ENCODE measurements at regions not wholly inside any gene's neighbourhood (a gene's known extent, or its start where the extent isn't known, plus 50 kb on each side); places are given as distances from the start of the nearest gene placed in this dataset.
A peak's percentile ranks its signal among the peaks of the same experiment; 100 is the strongest.

DNA sequence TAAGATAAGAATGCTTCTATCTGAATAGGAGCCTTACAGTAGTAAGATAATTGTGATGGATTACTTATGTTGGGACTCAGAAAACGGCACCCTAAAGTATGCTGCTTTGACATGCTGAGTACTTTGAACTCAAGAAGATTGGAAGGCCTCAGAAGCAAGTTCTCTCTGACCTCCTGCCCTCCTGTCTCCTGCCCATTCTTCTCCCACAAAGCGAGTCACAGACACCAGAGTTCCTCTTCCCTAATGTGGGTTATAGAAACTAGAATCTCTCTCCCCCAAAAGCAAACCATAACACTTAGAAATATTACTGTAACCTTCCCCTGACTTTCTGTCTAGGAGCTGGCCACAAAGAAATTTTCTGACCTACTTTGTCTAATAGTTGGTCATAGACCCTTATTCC, 76.5 kb downstream of the DDIT4L start:
- Histone ChIP-seq H2AFZ (ENCODE audit: low read depth, low read length) (no peak overlapping the region), H2BK5ac (ENCODE audit: low read depth, low read length, poor library complexity, severe bottlenecking) (no peak overlapping the region), H3K4me1 (ENCODE audit: control insufficient read depth, insufficient read depth, low read depth, low read length) (peaks cover 4% of the 10 kb centered on the region), H3K9ac (ENCODE audit: low read length) (no peak overlapping the region), H3K36me3 (ENCODE audit: control insufficient read depth in 1 of 2, insufficient read depth in 2 of 2, low read depth in 1 of 2, low read length in 2 of 2) (no peaks in the 10 kb centered on the region), H3K4me2 (ENCODE audit: low read length, poor library complexity, severe bottlenecking) (no peak overlapping the region), H3K4ac (ENCODE audit: low read depth in 1 of 2, low read length in 2 of 2) (no peak overlapping the region), H3K27ac (ENCODE audit: low read length, poor library complexity, severe bottlenecking) (no peak overlapping the region), H3K9me3 (ENCODE audit: control insufficient read depth, low read length) (no peaks in the 10 kb centered on the region), H3K4me3 (ENCODE audit: insufficient read depth in 1 of 2, low read depth in 1 of 2, low read length in 2 of 2) (no peak overlapping the region), H3K79me1 (replicated peaks; ENCODE audit: low read length, poor library complexity, severe bottlenecking) (no peaks in the 10 kb centered on the region), H2BK15ac (ENCODE audit: low read depth, poor library complexity, severe bottlenecking) (no peak overlapping the region), H3K18ac (ENCODE audit: low read depth in 1 of 2, low read length in 2 of 2) (peak overlapping the region in 1 of 2 experiments; percentile 21), H2AK5ac (ENCODE audit: low read length, severe bottlenecking) (no peak overlapping the region), H2BK120ac (ENCODE audit: low read depth, low read length) (peak overlapping the region; percentile 5), H4K8ac (ENCODE audit: low read length) (no peak overlapping the region), H4K91ac (ENCODE audit: low read length) (no peak overlapping the region), H3K14ac (ENCODE audit: low read length in 2 of 2) (no peak overlapping the region), H3K23ac (ENCODE audit: low read length in 2 of 2) (no peak overlapping the region), H2BK12ac (ENCODE audit: low read length in 2 of 2) (no peak overlapping the region), H3K27me3 (ENCODE audit: control insufficient read depth in 1 of 2, insufficient read depth in 1 of 2, low read length in 2 of 2) (no peaks in the 10 kb centered on the region)
- no peak for DNase-seq
- 100% methylated on average over 1 of the region's 2 CpGs for WGBS

DNA sequence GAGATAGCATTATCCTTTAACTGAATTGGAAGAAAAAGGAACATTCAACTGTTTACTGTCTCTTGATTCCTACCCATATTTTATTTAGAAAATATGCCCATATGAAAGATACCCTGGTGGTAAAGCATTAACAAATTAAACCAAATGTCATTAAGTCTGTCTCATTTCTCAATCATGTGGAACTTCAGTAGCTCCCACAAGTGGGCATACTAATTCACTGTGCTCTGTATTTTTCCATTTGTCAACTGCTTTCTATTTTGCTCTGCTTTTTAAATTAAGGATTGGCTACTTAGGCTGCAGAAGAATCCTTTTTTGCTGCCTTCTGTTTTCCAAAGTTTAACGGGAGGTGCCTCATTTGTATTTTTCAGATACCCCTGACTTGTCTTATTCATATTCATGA, 77.2 kb downstream of the DDIT4L start:
- WGBS: 73% methylated on average over 1 of the region's 1 CpG
- H3K36me3 ChIP-seq (ENCODE audit: control insufficient read depth in 1 of 2, insufficient read depth in 2 of 2, low read depth in 1 of 2, low read length in 2 of 2): no peaks in the 10 kb centered on the region

DNA sequence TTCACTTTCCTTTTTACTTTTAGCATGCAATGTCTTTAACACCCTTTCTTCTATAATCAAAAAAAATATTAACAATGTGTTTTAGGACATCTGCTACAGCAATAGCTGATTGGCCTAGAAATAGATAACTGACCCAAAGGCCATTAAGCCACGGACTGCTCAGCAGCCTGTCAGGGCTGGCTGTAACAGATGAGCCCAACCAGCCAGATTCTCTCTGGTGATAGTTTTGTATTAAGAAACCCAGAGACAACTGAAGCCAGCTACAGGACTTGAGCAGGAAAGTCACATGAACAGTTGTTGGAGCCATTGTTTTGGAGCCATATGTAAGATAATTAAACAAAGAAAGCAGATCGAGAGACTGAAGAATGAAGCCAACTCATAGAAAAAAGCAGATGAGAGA, 80.3 kb downstream of the DDIT4L start:
- WGBS: 76% methylated on average over 2 of the region's 2 CpGs

More for the DNA sequence above, 77.2 kb downstream of the DDIT4L start:
- no peak overlapping the region for H2BK5ac ChIP-seq (ENCODE audit: low read depth, low read length, poor library complexity, severe bottlenecking)
- H4K8ac ChIP-seq (ENCODE audit: low read length): no peak overlapping the region
- no peaks in the 10 kb centered on the region for H3K79me1 ChIP-seq (replicated peaks; ENCODE audit: low read length, poor library complexity, severe bottlenecking)
- no peak overlapping the region for H3K4ac ChIP-seq (ENCODE audit: low read depth in 1 of 2, low read length in 2 of 2)
- H2AK5ac ChIP-seq (ENCODE audit: low read length, severe bottlenecking): no peak overlapping the region
- no peak overlapping the region for H2AFZ ChIP-seq (ENCODE audit: low read depth, low read length)
- H3K18ac ChIP-seq (ENCODE audit: low read depth in 1 of 2, low read length in 2 of 2): no peak overlapping the region
- no peak overlapping the region for H4K91ac ChIP-seq (ENCODE audit: low read length)
- H3K4me1 ChIP-seq (ENCODE audit: control insufficient read depth, insufficient read depth, low read depth, low read length): peaks cover 4% of the 10 kb centered on the region
- H3K9me3 ChIP-seq (ENCODE audit: control insufficient read depth, low read length): no peaks in the 10 kb centered on the region
- DNase-seq: no peak
- H3K27ac ChIP-seq (ENCODE audit: low read length, poor library complexity, severe bottlenecking): peak overlapping the region; percentile 34
- H2BK12ac ChIP-seq (ENCODE audit: low read length in 2 of 2): no peak overlapping the region
- H3K23ac ChIP-seq (ENCODE audit: low read length in 2 of 2): no peak overlapping the region
- H3K14ac ChIP-seq (ENCODE audit: low read length in 2 of 2): no peak overlapping the region
- no peak overlapping the region for H3K4me3 ChIP-seq (ENCODE audit: insufficient read depth in 1 of 2, low read depth in 1 of 2, low read length in 2 of 2)
- H3K4me2 ChIP-seq (ENCODE audit: low read length, poor library complexity, severe bottlenecking): no peak overlapping the region
- H2BK120ac ChIP-seq (ENCODE audit: low read depth, low read length): no peak overlapping the region
- H3K9ac ChIP-seq (ENCODE audit: low read length): no peak overlapping the region
- no peak overlapping the region for H2BK15ac ChIP-seq (ENCODE audit: low read depth, poor library complexity, severe bottlenecking)
- no peaks in the 10 kb centered on the region for H3K27me3 ChIP-seq (ENCODE audit: control insufficient read depth in 1 of 2, insufficient read depth in 1 of 2, low read length in 2 of 2)

DNA sequence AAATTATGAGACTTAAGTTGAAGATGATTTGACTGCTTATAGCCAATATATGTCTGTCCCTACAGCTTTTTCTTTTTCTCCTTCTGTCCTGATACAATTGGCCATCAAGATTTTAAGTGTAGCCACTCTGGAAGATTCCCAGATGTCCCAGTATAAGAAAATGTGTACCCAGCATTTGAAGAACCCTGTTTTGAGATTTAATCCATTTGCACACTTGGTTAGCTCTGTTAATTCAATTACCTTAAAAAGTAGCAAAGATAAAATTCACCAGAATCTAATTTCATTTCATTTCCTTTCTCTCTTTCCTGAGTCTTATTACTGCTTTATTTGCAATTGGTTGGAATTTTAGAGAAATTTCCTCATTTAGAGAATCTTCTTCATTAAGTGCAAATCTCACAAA, 81.4 kb downstream of the DDIT4L start:
- Histone ChIP-seq H2BK5ac (ENCODE audit: low read depth, low read length, poor library complexity, severe bottlenecking) (no peak overlapping the region), H2AFZ (ENCODE audit: low read depth, low read length) (no peak overlapping the region), H2AK5ac (ENCODE audit: low read length, severe bottlenecking) (no peak overlapping the region), H3K4ac (ENCODE audit: low read depth in 1 of 2, low read length in 2 of 2) (no peak overlapping the region), H3K27ac (ENCODE audit: low read length, poor library complexity, severe bottlenecking) (no peak overlapping the region), H3K9me3 (ENCODE audit: control insufficient read depth, low read length) (no peaks in the 10 kb centered on the region), H3K18ac (ENCODE audit: low read depth in 1 of 2, low read length in 2 of 2) (no peak overlapping the region), H4K91ac (ENCODE audit: low read length) (no peak overlapping the region), H3K27me3 (ENCODE audit: control insufficient read depth in 1 of 2, insufficient read depth in 1 of 2, low read length in 2 of 2) (no peaks in the 10 kb centered on the region), H2BK120ac (ENCODE audit: low read depth, low read length) (no peak overlapping the region), H3K4me2 (ENCODE audit: low read length, poor library complexity, severe bottlenecking) (no peak overlapping the region), H3K36me3 (ENCODE audit: control insufficient read depth in 1 of 2, insufficient read depth in 2 of 2, low read depth in 1 of 2, low read length in 2 of 2) (no peaks in the 10 kb centered on the region), H3K23ac (ENCODE audit: low read length in 2 of 2) (no peak overlapping the region), H2BK12ac (ENCODE audit: low read length in 2 of 2) (no peak overlapping the region), H4K8ac (ENCODE audit: low read length) (no peak overlapping the region), H3K4me3 (ENCODE audit: insufficient read depth in 1 of 2, low read depth in 1 of 2, low read length in 2 of 2) (no peak overlapping the region), H3K4me1 (ENCODE audit: control insufficient read depth, insufficient read depth, low read depth, low read length) (peaks cover 5% of the 10 kb centered on the region), H2BK15ac (ENCODE audit: low read depth, poor library complexity, severe bottlenecking) (no peak overlapping the region), H3K9ac (ENCODE audit: low read length) (no peak overlapping the region), H3K79me1 (replicated peaks; ENCODE audit: low read length, poor library complexity, severe bottlenecking) (no peaks in the 10 kb centered on the region), H3K14ac (ENCODE audit: low read length in 2 of 2) (no peak overlapping the region)
- DNase-seq: no peak

More for the DNA sequence above, 80.3 kb downstream of the DDIT4L start:
- H3K9ac ChIP-seq (ENCODE audit: low read length): no peak overlapping the region
- H4K8ac ChIP-seq (ENCODE audit: low read length): no peak overlapping the region
- H3K18ac ChIP-seq (ENCODE audit: low read depth in 1 of 2, low read length in 2 of 2): no peak overlapping the region
- no peak overlapping the region for H3K4me2 ChIP-seq (ENCODE audit: low read length, poor library complexity, severe bottlenecking)
- no peaks in the 10 kb centered on the region for H3K79me1 ChIP-seq (replicated peaks; ENCODE audit: low read length, poor library complexity, severe bottlenecking)
- H3K9me3 ChIP-seq (ENCODE audit: control insufficient read depth, low read length): no peaks in the 10 kb centered on the region
- no peak overlapping the region for H2BK12ac ChIP-seq (ENCODE audit: low read length in 2 of 2)
- no peaks in the 10 kb centered on the region for H3K27me3 ChIP-seq (ENCODE audit: control insufficient read depth in 1 of 2, insufficient read depth in 1 of 2, low read length in 2 of 2)
- no peak for DNase-seq
- no peak overlapping the region for H3K27ac ChIP-seq (ENCODE audit: low read length, poor library complexity, severe bottlenecking)
- H3K4me3 ChIP-seq (ENCODE audit: insufficient read depth in 1 of 2, low read depth in 1 of 2, low read length in 2 of 2): no peak overlapping the region
- H2BK5ac ChIP-seq (ENCODE audit: low read depth, low read length, poor library complexity, severe bottlenecking): no peak overlapping the region
- H2AFZ ChIP-seq (ENCODE audit: low read depth, low read length): no peak overlapping the region
- no peak overlapping the region for H4K91ac ChIP-seq (ENCODE audit: low read length)
- no peaks in the 10 kb centered on the region for H3K36me3 ChIP-seq (ENCODE audit: control insufficient read depth in 1 of 2, insufficient read depth in 2 of 2, low read depth in 1 of 2, low read length in 2 of 2)
- H3K4me1 ChIP-seq (ENCODE audit: control insufficient read depth, insufficient read depth, low read depth, low read length): peaks cover 5% of the 10 kb centered on the region
- no peak overlapping the region for H3K23ac ChIP-seq (ENCODE audit: low read length in 2 of 2)
- no peak overlapping the region for H2AK5ac ChIP-seq (ENCODE audit: low read length, severe bottlenecking)
- H3K4ac ChIP-seq (ENCODE audit: low read depth in 1 of 2, low read length in 2 of 2): no peak overlapping the region
- no peak overlapping the region for H2BK15ac ChIP-seq (ENCODE audit: low read depth, poor library complexity, severe bottlenecking)
- no peak overlapping the region for H2BK120ac ChIP-seq (ENCODE audit: low read depth, low read length)
- no peak overlapping the region for H3K14ac ChIP-seq (ENCODE audit: low read length in 2 of 2)

All from mesenchymal stem cell (in vitro differentiated cells and primary cell).